ENCODE measurements at regions not wholly inside any gene's neighbourhood (a gene's known extent, or its start where the extent isn't known, plus 50 kb on each side); places are given as distances from the start of the nearest gene placed in this dataset.

GRCh38 chr9:1458503-1458902 lies 408.3 kb downstream of the DMRT2 start:
- no peak for DNase-seq
- ATAC-seq (ENCODE audit: insufficient read depth, low read depth) = no peak
- H3K27ac ChIP-seq (ENCODE audit: low read length) = no peak overlapping the region
- H3K4me1 ChIP-seq (ENCODE audit: insufficient read depth, low read length) = no peaks in the 10 kb centered on the region
- H3K4me3 ChIP-seq (ENCODE audit: low read depth in 1 of 2, low read length in 2 of 2) = no peak overlapping the region
- no peaks in the 10 kb centered on the region for H3K36me3 ChIP-seq (ENCODE audit: insufficient read depth, low read length)
- H3K9me3 ChIP-seq (ENCODE audit: insufficient read depth, low read length, severe bottlenecking) = no peaks in the 10 kb centered on the region
- H3K4me2 ChIP-seq (ENCODE audit: insufficient read depth, low read length) = no peak overlapping the region
- no peaks in the 10 kb centered on the region for H3K79me2 ChIP-seq (ENCODE audit: insufficient read depth, low read length)
- H2AFZ ChIP-seq (ENCODE audit: low read depth, low read length) = no peak overlapping the region
- no peaks in the 10 kb centered on the region for H4K20me1 ChIP-seq (ENCODE audit: insufficient read depth, low read length)
- H3K9ac ChIP-seq (ENCODE audit: low read depth, low read length) = no peak overlapping the region
- H3K27me3 ChIP-seq (ENCODE audit: insufficient read depth, low read length, poor library complexity) = no peaks in the 10 kb centered on the region
- TF ChIP-seq EZH2 (IDR thresholded peaks at IDR 0.05; ENCODE audit: borderline replicate concordance, low read depth, low read length, severe bottlenecking) (no peak), CTCF (IDR thresholded peaks at IDR 0.05; ENCODE audit: borderline replicate concordance, extremely low read depth, low read length, poor library complexity, severe bottlenecking) (no peak)

- H4K20me1 ChIP-seq (ENCODE audit: insufficient read depth, low read length) = no peaks in the 10 kb centered on the region
- no peak for ATAC-seq (ENCODE audit: insufficient read depth, low read depth)
- no peak overlapping the region for H2AFZ ChIP-seq (ENCODE audit: low read depth, low read length)
Observed at GRCh38 chr9:1460143-1460769, 410.1 kb downstream of the DMRT2 start.

DNA sequence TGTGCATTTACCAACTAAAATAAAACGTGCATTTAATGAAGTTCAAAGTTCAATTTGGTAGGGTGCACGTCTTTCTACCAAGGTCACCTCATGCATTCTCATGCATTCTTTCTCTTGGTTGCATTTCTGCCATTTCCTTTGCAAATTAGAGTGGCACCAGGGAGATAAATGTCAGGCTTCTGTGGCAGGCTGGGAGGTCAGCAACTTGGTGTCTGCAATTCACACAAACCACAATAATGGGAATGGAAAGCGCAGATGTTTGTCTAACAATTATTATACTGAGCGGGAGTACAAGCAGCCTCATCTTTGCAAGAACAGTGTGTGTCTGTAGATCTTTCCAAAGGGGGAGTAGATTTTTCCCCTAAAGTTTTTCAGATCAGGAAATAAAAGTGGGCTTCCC lies 411.7 kb downstream of the DMRT2 start:
- Histone ChIP-seq H4K20me1 (ENCODE audit: insufficient read depth, low read length) (no peaks in the 10 kb centered on the region), H3K4me1 (ENCODE audit: insufficient read depth, low read length) (no peaks in the 10 kb centered on the region), H2AFZ (ENCODE audit: low read depth, low read length) (no peak overlapping the region), H3K27me3 (ENCODE audit: insufficient read depth, low read length, poor library complexity) (no peaks in the 10 kb centered on the region), H3K36me3 (ENCODE audit: insufficient read depth, low read length) (no peaks in the 10 kb centered on the region), H3K79me2 (ENCODE audit: insufficient read depth, low read length) (no peaks in the 10 kb centered on the region), H3K27ac (ENCODE audit: low read length) (no peak overlapping the region), H3K9me3 (ENCODE audit: insufficient read depth, low read length, severe bottlenecking) (no peaks in the 10 kb centered on the region), H3K4me2 (ENCODE audit: insufficient read depth, low read length) (no peak overlapping the region), H3K4me3 (ENCODE audit: low read depth in 1 of 2, low read length in 2 of 2) (no peak overlapping the region), H3K9ac (ENCODE audit: low read depth, low read length) (no peak overlapping the region)
- DNase-seq (no peak), ATAC-seq (ENCODE audit: insufficient read depth, low read depth) (no peak)
- TF ChIP-seq CTCF (IDR thresholded peaks at IDR 0.05; ENCODE audit: borderline replicate concordance, extremely low read depth, low read length, poor library complexity, severe bottlenecking) (no peak), EZH2 (IDR thresholded peaks at IDR 0.05; ENCODE audit: borderline replicate concordance, low read depth, low read length, severe bottlenecking) (no peak)

More at GRCh38 chr9:1460143-1460769, 410.1 kb downstream of the DMRT2 start:
- Histone ChIP-seq H3K4me3 (ENCODE audit: low read depth in 1 of 2, low read length in 2 of 2) (no peak overlapping the region), H3K9ac (ENCODE audit: low read depth, low read length) (no peak overlapping the region), H3K4me1 (ENCODE audit: insufficient read depth, low read length) (no peaks in the 10 kb centered on the region), H3K79me2 (ENCODE audit: insufficient read depth, low read length) (no peaks in the 10 kb centered on the region), H3K27ac (ENCODE audit: low read length) (no peak overlapping the region), H3K9me3 (ENCODE audit: insufficient read depth, low read length, severe bottlenecking) (no peaks in the 10 kb centered on the region), H3K27me3 (ENCODE audit: insufficient read depth, low read length, poor library complexity) (no peaks in the 10 kb centered on the region), H3K36me3 (ENCODE audit: insufficient read depth, low read length) (no peaks in the 10 kb centered on the region), H3K4me2 (ENCODE audit: insufficient read depth, low read length) (no peak overlapping the region)
- DNase-seq = no peak
- TF ChIP-seq EZH2 (IDR thresholded peaks at IDR 0.05; ENCODE audit: borderline replicate concordance, low read depth, low read length, severe bottlenecking) (no peak), CTCF (IDR thresholded peaks at IDR 0.05; ENCODE audit: borderline replicate concordance, extremely low read depth, low read length, poor library complexity, severe bottlenecking) (peak; percentile 62)

Data from DND-41 (cell line).